H7 (cell line): ENCODE measurements at regions not wholly inside any gene's neighbourhood (a gene's known extent, or its start where the extent isn't known, plus 50 kb on each side); places are given as distances from the start of the nearest gene placed in this dataset.

ENCODE experiments used
- DNase-seq: peaks from one replicate; pipeline ENCODE4 v3.0.0; 2012
- H3K27me3 ChIP-seq: 2 replicates; pipeline ENCODE4 v1.6.0; 2011; ENCODE audit warnings: mild to moderate bottlenecking, low read length; ENCODE audit not compliant: control insufficient read depth, insufficient read depth
- H3K36me3 ChIP-seq: replicated peaks from 2 replicates; pipeline ENCODE4 v1.5.1; 2011; ENCODE audit warnings: low read length; ENCODE audit not compliant: control insufficient read depth, insufficient read depth
- H3K4me3 ChIP-seq: 2 replicates; pipeline ENCODE4 v1.5.1; 2011; ENCODE audit warnings: low read depth, mild to moderate bottlenecking, control low read depth, low read length, moderate library complexity; ENCODE audit not compliant: insufficient read depth

DNA sequence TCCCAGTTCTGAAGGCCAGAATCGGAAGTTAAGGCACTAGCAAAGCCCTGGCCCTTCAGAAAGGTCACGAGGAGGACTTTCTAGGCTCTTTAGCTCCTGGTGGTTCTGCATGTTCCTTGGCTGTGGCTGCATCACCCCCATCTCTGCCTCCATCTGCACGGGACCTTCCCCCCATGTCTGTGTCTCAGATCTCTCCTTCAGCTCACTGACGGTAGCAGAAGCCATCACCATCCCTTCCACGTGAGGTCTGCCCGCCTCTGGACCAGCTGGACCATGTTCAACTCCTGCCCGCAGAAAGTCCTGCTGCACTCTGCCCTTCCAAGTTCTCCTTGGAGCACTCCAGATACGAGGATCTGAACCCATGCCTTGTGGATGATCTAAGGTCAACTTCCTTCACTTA lies 242.9 kb upstream of the IRX1 start:
- no peaks in the 10 kb centered on the region for H3K36me3 ChIP-seq
- no peak for DNase-seq
- H3K4me3 ChIP-seq = no peak overlapping the region
- no peaks in the 10 kb centered on the region for H3K27me3 ChIP-seq

- Histone ChIP-seq H3K27me3 (no peaks in the 10 kb centered on the region), H3K4me3 (no peak overlapping the region), H3K36me3 (no peaks in the 10 kb centered on the region)
- DNase-seq = no peak
Measured at GRCh38 chr5:3351581-3352442, 243.8 kb upstream of the IRX1 start.

DNA sequence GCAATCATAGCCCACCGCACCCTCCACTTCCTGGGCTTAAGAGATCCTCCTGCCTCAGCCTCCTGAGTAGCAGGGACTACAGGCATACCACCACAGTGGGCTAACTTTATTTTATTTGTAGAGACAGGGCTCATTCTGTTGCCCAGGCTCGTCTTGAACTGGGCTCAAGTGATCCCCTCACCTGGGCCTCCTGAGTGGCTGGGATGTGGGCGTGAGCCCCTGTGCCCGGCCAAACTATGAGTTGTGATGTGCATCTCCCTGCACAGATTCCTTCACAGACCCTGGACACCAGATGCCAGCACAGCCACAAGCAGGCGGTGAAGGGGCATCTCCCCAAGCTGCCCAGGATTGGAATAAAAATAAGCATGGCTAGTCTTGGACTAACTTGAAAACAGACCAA lies 244.9 kb upstream of the IRX1 start:
- H3K4me3 ChIP-seq = no peak overlapping the region
- DNase-seq = no peak
- no peaks in the 10 kb centered on the region for H3K36me3 ChIP-seq
- H3K27me3 ChIP-seq = no peaks in the 10 kb centered on the region

GRCh38 chr5:3349704-3350565 lies 245.7 kb upstream of the IRX1 start:
- Histone ChIP-seq H3K4me3 (no peak overlapping the region), H3K27me3 (no peaks in the 10 kb centered on the region), H3K36me3 (no peaks in the 10 kb centered on the region)
- DNase-seq = no peak

GRCh38 chr5:3348576-3349535 lies 246.8 kb upstream of the IRX1 start:
- DNase-seq = no peak
- Histone ChIP-seq H3K4me3 (no peak overlapping the region), H3K27me3 (no peaks in the 10 kb centered on the region), H3K36me3 (no peaks in the 10 kb centered on the region)

DNA sequence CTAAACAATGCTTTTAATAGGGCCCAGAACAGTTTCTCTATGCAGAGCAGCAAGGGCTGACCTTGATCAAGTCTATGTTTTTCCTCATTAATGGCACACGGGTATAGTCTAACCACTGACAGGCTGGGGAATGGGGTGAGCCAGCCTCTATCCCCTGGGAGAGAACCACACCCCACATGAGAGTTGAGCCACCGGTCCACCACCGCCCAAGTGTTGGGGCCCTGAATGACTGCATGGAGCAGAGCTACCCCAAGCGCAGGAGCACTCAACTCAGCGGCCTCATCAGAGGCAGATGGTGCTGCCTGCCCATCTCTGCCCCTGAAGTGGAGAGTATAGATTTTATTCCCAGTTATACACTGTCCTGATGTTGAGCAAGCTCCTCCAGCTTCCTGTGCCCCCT lies 247.9 kb upstream of the IRX1 start:
- Histone ChIP-seq H3K36me3 (no peaks in the 10 kb centered on the region), H3K4me3 (no peak overlapping the region), H3K27me3 (no peaks in the 10 kb centered on the region)
- DNase-seq = no peak

DNA sequence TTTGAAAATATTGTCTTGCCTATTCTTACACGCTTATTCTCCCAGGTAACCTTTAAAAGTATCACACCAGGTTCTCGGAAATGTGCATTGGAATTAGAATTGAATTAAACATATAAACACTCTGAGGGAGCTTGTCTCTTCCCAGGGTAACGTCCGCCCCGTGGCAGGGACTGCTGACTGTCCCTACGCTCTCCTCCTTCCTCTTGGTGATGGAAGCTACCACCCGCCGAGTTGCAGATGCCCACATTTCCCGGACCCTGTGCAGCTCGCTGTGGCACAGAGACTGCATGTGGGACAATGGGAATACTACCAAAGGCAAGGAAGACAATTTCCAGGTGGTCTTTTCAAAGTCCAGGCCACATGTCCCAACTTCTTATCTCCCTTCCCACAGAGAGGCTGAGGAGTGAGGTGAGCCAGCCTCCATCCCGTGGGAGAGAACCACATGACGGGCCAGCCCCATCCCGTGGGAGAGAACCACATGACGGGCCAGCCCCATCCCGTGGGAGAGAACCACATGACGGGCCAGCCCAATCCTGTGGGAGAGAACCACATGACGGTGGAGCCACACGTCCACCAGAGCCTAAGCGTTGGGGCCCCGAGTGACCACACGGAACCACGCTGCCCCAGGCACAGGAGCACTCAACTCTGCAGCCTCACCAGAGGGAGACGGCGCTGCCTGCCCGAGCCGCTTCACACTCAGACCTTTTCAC lies 249.4 kb upstream of the IRX1 start:
- H3K36me3 ChIP-seq = no peaks in the 10 kb centered on the region
- DNase-seq = no peak
- no peak overlapping the region for H3K4me3 ChIP-seq
- no peaks in the 10 kb centered on the region for H3K27me3 ChIP-seq

GRCh38 chr5:3345195-3345594 lies 250.4 kb upstream of the IRX1 start:
- no peaks in the 10 kb centered on the region for H3K27me3 ChIP-seq
- DNase-seq = no peak
- H3K4me3 ChIP-seq = no peak overlapping the region
- H3K36me3 ChIP-seq = no peaks in the 10 kb centered on the region

DNA sequence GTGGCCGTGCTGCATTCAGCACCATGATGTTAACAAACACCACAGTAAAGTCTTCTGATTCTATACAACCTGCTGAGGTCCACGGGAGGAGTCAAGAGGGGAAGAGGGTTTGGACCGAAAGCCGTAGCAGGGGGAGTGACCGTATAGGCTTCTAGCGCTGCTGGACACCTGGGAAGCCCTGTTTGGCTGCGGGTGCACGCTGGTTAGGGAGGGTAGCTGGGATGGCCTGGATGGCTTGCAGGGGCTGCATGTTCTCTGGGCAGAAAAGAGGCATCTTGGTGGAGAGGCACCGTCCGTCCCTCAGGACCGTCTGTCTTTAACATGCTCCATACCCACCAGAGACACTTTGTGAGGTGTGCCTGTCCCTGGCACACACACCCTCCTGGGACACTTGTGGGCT lies 251.0 kb upstream of the IRX1 start:
- no peaks in the 10 kb centered on the region for H3K27me3 ChIP-seq
- no peaks in the 10 kb centered on the region for H3K36me3 ChIP-seq
- H3K4me3 ChIP-seq = no peak overlapping the region
- DNase-seq = no peak

DNA sequence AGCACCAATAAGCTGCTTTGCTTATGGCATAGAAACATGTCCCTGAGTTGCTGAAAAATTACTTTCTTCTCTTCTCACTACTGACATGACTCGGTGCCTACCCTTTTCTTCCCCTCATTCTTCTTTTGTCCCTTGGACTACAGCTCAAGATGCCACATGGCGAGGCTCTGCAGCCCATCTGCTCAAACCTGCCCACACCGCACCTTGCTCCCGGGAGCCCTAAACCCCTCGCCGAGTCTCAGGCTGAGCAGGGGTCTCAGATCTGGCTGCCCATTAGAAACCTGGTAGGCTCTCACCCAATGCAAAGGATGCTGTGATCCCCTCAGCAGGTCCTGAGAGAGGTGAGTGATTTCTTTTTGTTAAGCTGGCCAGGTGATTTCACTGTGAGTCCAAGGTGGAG lies 251.7 kb upstream of the IRX1 start:
- H3K4me3 ChIP-seq = no peak overlapping the region
- DNase-seq = no peak
- no peaks in the 10 kb centered on the region for H3K36me3 ChIP-seq
- H3K27me3 ChIP-seq = no peaks in the 10 kb centered on the region

DNA sequence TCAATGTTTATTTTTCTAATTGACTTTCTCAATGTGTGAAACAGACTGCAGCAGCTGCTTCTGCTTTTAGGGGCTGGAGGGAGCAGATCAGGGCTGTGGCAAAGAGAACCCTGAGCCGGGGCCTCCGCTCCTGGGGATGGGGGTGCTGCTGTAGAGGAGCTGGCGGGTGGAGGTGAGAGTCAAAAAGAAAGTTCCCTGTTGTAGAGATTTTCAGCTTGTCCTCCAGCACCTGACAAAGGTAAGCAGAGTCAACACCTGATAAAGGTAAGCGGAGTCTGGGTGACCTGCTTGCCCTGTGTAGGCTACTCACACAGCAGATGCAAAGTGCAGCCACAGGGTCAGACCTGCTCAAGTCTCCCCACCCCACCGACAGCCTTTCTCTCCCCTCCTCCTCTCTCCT lies 252.4 kb upstream of the IRX1 start:
- H3K4me3 ChIP-seq = no peak overlapping the region
- H3K27me3 ChIP-seq = no peaks in the 10 kb centered on the region
- no peaks in the 10 kb centered on the region for H3K36me3 ChIP-seq
- DNase-seq = no peak

DNA sequence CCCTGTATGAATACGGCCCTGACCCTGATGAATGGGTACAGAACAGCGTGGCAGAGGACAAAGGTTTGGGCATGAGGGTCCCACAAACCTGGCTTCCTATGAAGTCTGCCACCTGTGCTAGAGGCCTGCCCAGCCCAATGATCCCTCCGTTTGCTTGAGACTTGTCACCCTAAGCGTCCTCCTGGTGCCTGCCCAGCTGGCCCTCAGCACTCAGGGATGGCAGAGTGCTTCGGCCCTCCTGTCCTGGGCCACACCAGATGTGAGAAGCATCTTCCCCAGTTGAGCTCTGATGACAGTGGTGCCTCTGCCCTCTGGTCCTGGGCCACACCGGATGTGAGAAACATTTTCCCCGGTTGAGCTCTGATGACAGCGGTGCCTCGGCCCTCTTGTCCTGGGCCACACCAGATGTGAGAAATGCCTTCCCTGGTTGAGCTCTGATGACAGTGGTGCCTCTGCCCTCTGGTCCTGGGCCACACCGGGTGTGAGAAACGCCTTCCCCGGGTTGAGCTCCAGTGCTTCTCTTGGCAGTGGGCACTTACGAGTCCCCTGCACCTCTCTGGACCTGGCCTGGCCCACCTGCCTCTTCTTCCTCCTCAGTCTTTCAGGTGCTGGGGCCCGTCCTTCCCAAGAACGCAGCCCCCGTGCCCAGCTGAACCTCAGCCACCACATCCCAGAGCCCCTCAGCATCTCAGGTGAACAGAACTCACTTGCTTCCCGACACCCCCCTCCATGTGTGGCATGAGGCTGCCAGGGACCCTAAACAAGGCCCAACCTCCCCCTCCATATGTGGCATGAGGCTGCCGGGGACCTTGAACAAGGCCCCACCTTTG lies 253.1 kb upstream of the IRX1 start:
- H3K4me3 ChIP-seq = no peak overlapping the region
- DNase-seq = no peak
- H3K27me3 ChIP-seq = no peaks in the 10 kb centered on the region
- H3K36me3 ChIP-seq = no peaks in the 10 kb centered on the region

- no peak overlapping the region for H3K4me3 ChIP-seq
- no peaks in the 10 kb centered on the region for H3K27me3 ChIP-seq
- no peaks in the 10 kb centered on the region for H3K36me3 ChIP-seq
- DNase-seq = no peak
Measured at GRCh38 chr5:3341446-3342240, 254.0 kb upstream of the IRX1 start.
